HS-5 (cell line): ENCODE measurements at regions not wholly inside any gene's neighbourhood (a gene's known extent, or its start where the extent isn't known, plus 50 kb on each side); places are given as distances from the start of the nearest gene placed in this dataset.
A peak's percentile ranks its signal among the peaks of the same experiment; 100 is the strongest.
"Not testable (repeated sequence)": the region's sequence is repeated elsewhere in the genome, so short reads cannot be mapped to it uniquely, and the experiment has no call there.

Experiments
- DNase-seq: peaks from one replicate; pipeline ENCODE4 v3.0.0-alpha.2; 2012; ENCODE audit warnings: low read depth

DNA sequence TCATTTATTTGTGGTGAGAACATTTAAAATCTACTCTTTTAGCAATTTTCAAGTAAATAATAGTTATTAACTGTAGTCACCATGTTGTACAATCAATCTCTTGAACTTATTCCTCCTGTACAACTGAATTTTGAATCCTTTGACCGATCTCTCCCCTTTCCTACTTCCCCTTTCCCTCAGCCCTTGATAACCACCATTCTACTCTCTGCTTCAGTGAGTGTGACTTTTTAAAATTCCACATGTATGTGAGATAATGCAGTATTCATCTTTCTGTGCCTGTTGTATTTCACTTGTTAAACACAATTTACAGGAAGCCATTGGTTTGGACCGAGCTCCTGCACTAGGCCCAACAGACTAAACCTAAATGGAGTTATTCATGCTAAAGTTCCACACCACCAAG is 458.9 kb upstream of the PDE3A start:
- DNase-seq, result no peak

DNA sequence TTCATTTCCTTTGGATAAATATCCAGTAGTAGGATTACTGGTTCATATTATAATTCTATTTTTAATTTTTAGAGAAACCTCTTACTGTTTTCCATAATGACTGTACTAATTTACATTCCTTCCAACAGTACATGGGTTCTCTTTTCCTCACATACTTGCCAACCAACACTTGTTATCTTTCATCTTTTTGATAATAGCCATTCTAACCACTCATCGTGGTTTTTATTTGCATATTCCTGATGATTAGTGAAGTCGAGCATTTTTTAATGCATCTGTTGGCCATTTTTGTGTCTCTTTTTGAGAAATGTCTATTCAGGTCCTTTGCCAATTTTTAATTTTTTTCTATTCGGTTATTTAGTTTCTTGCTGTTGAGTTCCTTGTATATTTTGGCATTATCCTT is 457.7 kb upstream of the PDE3A start:
- no peak for DNase-seq

DNA sequence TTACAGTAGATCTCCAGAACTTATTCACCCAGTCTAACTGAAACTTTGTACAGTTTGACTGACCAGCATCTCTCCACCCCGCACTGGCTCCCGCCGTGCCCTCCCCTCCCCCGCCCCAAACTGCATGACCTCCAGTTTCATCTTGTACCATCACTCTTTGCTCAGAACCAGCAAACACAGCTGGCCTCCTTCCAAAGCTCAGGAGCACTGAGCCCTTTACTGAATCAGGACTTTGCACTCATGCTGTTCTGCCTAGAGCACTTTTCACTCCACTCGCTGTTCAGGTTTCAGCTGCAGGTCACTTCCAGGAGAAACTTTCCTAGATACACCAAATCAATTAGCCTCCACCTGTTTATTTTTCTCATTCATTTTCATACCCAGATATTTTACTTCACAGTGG is 455.3 kb upstream of the PDE3A start:
- no peak for DNase-seq

DNA sequence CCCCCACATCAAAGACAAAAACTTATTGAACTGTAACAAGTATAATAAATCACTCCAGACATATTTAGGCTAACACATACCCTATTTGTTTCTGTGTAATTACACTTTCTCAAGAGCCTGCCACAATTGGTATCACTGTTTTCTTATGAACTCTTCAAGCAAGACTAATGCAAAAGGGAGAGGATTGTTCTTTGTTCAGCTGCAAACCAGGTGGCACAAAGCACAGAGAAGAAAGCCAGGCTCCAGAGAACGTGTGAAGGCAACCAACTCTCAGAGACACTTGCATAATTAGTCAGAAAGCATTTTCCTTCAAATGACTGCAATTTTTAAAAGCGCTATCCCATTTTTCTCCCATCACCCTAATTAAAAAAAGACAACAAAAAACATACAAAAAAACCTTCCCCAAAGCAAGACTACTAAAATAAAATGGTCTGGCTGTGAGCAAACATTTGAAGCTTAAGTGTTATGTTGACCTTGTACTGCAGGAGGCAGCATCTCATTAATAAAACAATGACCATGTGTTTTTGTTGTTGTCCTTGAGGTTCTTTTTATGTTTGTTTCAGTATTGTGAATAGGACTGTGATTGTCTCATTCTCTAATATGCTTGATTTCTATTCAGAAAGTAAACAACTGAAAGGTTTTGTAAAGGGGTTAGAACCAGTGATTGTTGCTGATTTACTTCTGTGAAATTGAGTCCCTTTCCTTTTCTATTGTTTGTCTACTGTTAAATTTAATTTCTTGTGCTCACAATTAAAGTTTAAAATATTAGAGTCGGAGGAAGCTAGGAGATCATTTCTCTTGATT is 452.7 kb upstream of the PDE3A start:
- no peak for DNase-seq

DNA sequence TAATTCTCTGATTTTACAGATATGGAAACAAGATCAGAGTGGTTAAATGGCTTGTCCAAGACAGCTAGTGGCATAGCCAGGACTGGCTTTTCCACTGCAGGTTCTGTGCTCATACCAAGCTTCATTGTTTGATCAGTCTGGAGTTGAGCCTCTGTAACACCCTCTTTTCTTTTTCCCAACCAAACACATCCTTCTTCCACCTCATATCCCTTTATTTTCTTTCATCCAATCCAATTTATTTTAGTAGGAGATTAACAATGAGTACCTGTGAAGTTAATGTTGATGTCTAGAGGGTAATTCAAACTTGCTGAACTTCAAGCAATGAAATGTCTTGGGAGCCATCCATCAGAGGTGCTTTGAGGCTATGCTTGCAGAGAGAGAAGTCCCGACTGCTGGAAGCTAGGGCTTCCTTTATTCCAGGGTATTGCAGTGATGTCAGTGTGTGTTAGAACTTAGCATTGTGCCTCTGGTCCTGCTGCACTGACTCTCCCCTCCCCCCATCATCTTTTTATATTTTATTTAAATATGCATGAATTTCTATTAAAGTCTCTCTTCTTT is 452.1 kb upstream of the PDE3A start:
- DNase-seq, result no peak

DNA sequence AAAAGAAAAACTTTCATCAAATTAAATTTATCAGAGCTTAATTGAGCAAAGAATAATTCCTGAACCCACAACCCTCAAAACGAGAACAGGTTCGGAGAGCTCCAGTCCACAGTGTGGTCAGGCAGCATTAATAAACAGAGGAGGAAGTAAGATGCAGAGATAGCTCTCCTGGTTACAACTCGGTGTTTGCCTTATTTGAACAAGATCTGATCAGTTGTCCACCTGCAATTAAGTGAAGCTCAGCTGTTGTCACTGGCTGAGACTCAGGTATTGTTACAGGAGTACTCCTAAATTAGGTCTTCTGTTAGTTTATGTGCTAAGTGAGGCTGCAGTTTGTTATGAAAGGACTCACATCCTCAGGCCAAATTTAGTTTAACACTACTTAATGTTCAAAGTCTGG is 451.4 kb upstream of the PDE3A start:
- no peak for DNase-seq

DNA sequence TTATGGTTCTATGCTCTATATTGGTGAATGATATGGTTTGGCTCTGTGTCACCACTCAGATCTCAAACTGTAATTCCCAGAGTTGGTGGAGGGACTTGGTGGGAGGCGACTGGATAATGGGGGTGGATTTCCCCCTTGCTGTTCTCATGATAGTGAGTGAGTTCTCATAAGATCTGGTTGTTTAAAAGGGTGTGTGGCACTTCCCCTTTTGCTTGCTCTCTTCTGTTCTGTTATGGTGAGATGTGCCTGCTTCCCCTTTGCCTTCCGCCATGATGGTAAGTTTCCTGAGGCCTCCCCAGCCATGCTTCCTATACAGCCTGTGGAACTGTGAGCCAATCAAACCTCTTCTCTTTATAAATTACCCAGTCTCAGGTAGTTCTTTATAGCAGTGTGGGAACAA is 446.6 kb upstream of the PDE3A start:
- not testable (repeated sequence) for DNase-seq

DNA sequence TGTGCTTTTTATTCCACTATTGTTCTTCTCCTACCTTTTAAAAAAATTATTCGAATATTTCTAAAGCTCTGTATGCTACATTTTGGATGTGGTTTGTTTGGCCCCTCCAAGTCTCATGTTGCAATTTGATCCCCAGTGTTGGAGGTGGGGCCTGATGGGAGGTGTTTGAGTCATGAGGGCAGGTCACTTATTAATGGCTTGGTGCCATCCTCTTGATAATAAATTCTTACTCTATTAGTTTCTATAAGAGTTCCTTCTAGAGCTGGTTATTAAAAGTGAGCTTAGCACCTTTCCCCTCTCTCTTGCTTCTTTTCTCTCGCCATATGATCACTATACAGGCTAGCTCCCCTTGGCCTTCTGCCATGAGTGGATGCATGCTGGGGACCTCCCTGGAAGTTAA is 445.6 kb upstream of the PDE3A start:
- no peak for DNase-seq

DNA sequence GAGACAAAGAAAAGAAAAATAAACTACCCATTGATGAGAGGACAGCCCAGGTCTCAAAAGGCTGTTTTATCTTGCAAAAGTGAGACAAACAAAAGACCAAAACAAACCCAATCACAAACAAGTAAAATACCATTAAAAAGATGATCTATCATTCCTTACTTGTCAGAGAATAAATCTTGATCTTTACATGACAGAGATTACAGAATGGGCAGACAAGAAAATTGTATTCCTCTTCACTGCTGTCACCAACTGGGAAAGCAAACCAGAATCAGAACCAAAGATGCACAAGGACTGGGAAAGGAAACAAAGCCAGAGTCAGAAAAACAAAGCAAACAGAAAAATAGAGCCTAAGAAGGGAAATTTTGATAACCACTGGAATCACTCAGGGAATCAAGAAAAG is 444.0 kb upstream of the PDE3A start:
- no peak for DNase-seq

DNA sequence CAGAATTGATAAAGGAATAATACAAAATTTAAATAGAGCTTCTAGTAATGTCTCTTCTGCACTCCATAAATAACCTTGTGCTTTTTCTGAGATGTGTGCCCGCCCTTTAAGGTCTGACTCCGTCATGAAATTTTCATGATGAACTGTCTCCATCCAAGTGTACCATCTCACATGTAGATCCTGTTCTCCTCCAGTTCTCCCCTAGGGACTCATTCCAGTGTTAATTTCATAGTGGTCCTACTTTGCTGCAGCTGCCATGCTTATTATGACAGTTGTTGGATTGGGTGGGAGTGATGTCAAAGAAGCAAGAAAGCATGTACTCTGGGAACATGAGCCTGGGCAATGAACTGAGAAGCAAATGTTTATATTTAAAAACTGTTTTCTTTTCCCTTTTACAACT is 442.5 kb upstream of the PDE3A start:
- no peak for DNase-seq

DNA sequence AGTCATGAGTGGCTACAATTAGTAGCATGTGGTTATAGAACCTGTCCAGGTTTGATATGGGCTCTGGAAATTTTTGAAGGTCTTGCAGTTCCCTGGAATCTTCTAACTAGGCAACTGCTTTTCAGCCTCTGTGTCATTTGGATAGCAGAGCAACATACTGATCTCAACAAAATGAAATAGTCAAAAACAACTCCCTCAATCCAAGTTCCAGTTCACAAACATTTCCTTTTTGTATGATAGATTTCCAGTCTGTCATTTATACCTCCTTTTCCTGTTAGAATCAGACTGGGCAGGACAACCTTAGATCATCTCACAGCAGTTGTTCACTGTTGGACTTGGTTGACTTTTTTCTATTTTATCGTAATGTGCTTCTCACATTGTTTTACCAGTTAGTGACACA is 442.1 kb upstream of the PDE3A start:
- DNase-seq, result no peak

DNA sequence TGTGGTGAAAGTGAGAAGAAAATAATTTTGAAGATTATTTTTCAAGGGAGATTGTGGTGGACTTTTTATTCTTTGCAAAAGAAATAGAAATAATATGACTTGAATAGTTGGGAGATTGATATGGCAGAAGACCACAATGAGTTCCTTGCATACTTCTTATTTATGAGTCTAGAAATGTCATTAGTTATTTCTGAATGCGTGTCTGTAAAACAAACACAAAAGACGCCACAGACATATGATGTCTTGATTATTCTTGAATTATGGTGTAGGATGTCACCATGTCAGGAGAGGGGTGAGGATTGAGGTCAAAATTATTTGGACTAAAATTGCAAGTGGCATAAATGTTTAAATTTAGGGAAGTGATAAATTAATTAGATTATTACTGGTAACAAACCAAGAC is 440.7 kb upstream of the PDE3A start:
- no peak for DNase-seq

DNA sequence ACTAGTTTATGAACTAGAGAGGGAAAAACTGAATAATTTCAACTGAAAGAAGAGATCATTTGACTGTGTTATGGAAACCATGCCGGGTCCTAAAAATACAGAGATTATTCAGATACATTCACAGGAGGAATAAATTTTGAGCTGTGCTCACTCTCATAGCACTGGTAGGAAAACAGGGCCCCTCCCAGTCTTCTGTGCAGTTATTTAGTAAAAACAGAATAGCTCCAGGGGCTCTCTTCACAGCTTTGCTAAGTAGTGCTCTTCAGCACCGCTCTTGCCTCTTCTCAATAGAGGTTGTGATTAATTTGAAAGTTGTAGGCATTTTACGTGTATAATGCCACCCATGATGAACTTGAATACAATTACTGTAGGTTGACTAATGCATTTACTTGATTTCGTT is 435.9 kb upstream of the PDE3A start:
- DNase-seq, result no peak

DNA sequence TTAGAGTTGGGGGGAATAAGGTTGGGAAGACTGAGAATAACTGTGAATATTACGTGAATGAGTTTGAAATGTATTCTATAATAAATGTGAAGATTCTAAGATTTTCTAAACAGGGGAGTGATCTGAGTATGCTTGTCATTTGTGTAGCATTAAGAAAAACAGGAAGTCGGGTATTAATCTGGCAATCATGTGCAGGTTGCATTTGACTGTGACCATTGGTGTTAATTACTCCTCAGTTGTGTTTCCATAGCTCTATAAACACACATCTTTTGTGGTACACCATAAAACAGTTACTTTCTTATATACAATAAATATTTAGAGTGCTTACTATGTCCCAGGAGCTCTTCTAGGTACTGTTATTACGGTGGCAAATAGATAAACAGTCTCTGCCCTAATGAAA is 434.4 kb upstream of the PDE3A start:
- DNase-seq, result no peak

DNA sequence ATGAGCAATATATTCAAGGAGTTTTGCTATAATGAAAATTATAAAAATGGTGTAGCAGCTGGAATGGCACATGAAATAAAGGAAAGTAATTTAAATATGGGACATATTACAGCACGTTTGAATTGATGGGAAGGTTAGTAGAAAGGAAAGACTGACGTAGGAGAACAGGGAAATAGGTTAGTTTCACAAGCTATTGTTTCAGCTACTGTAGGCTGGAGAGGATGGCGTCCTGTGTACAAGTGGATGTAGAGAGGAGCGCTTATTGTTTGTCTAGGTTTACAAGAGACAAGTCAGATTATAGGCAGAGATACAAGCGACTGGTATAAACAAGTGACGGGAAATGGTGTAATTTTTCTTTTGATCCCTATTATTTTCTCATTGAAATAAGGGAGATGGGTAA is 431.2 kb upstream of the PDE3A start:
- DNase-seq, result no peak

DNA sequence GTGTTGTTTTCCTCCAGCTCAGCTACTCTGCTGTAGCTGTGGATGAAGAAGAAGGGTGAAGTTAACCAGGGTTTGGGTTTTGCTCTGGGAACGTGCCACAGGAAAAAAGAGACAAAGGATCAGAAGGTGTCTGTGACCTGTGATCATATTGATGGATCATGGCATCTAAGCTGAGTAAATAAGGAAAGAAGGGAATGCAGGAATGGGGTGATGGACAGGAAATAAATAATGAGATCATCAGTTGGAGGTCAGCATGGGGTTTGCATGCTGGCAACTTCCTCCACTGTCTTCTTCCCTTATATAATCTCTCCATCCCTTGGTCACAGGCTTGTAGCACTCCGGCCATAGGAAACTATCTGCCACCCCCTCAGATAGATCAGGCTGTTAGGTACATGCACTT is 430.3 kb upstream of the PDE3A start:
- DNase-seq, result no peak

DNA sequence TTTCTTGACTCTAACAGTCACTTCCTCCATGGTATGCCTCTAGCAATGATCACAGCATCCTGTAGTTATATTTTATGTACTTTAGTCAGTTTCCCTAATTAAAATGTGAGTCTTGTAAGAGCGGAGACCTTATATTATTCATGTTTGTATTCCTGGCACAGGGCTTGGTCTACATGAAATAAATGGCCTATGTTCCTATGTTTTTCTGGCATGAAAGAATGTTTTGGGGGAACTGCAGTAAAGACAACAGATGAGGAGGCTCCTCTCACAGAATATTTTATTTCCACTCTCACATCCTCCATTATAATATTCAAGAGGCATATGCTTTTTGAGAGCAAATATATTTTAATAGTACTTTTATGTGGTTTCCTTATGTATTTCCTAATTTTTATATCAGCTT is 429.8 kb upstream of the PDE3A start:
- no peak for DNase-seq

DNA sequence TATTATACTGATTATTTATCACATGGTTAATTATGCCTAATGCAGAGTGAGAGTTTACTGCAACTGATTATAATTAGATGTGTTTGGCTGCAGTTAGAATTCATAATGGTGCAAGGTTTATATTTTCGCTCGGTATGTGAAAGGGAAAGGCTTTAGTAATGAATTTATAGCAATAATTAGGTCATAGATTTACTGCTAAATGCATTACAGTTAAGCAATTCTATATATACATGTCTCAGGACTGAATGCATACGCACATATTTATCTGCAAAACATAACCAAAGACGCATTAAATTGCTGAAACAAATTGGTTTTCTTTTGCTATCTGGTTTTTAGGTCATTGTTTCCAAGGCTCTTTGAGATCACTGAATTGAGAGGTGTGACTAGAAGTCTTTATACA is 428.1 kb upstream of the PDE3A start:
- no peak for DNase-seq

DNA sequence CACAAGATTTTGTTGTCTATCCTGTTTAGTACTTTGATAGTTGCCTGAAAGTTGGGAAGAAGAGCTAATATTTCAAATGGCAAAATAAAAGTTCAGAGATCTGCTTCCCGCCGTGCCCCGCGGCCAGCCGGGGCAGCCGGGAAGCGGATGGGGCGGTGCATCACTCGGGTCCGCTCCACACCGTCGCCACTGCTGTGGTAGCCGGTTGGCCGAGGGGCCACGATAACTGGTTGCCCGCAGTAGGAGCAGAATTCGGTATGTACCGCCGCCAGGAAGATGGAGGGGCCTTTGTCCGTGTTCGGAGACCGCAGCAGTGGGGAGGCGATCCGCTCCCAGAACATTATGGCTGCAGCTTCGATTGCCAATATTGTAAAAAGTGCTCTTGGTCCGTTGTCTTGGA is 427.2 kb upstream of the PDE3A start:
- no peak for DNase-seq

DNA sequence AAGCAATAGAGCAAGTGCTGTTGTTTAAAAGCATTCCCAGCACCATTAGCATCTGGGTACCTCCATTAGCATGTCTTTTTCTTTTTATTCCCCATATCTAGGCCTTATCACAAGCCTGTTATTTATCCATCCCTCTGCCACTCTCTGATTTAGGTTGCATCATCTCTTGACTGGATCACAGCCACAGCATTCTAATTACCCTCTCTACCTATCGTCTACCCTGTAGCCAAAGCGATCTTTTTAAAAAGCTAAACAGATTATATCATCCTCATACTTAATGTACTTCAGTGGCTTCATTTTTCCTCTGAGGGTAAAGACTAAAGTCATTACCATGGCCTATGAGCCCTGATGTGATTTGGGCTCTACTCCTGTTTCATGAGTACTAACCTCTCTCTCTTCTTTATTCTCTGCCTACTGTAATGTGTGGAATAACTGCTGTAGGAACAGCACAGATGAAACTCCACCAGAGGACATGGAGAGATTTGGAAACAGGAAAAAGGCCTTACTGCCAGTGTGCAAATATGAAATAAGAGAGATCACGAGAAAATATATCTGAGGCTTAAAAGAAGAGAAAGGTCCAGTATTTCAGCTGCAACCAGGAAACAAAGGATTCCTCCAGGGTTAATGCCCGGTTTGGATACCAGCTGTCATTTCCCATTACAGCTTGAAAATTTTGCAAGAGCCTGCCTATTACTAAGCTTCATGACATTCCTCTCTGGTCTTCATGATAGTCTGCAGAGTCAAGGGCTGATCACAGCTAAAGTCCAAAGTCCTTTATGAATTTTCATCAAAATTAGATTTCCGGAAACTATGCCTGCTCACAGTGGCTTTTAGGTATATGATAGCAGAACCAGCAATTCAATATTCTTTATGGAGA is 422.5 kb upstream of the PDE3A start:
- peak; percentile 48 for DNase-seq

DNA sequence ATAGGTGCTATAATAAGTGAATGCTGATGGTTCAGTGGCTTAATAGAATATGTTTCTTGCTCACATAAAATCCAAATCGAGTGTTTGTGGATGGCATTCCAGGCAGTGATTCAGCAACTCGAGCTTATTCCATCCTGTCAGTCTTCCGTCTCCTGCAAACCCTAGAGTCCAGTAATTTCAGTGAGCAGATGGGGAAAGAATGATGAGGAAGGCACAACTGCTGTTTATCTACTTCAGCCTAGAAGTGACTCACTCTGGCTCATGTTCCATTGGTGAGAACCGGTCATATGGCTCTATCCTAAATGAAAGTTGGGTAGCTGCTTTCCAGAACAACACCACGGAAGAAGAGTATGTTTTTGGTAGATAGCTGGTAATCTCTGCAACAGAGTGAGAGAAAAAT is 421.8 kb upstream of the PDE3A start:
- peak; percentile 91 for DNase-seq

DNA sequence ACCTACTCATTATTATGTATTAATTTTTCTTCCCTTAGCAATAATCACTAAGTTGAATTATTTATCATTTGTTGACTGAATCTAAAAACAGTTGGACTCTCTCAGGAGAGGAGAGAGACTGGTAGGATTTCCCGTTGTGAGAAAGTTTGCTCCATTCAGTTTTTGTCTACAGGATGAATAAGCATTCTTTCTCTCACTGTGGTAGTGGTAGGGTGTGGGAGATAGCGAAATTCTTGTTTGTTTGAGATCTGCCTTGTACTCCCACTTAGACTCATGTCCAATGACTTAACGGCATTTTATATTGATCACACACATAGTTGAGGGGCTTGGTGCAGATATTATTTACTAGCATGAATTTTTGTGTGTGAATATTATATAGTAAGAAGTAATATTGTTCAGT is 421.0 kb upstream of the PDE3A start:
- no peak for DNase-seq

DNA sequence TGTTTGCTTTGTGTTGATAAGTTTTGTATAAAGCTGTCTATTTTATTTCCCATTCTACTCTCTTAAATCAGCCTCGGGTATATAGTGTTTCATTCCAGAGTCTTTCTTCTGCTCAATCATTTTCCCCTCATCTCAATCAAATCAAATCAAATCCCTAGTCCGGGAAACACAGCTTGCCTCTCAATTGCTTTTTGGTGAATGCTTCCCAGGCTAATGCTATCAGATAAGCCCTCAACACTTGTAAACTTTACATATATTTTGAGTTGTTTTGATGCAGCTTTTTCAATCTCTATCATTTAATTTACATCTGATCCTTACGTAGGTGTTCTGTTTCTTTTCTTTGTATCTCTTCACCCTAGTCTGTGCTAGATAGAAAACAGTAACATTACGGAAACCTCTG is 416.7 kb upstream of the PDE3A start:
- no peak for DNase-seq
